AG04450 (cell line): ENCODE measurements at regions not wholly inside any gene's neighbourhood (a gene's known extent, or its start where the extent isn't known, plus 50 kb on each side); places are given as distances from the start of the nearest gene placed in this dataset.

Source experiments
- CTCF ChIA-PET: fragments of 300-600, 350-600 bp; formaldehyde crosslinking; extraction: SDS; loops from one replicate; lab custom pipeline; 2022; ENCODE audit warnings: antibody characterized with exemption, inconsistent platforms; lab: Charles Lee
- POLR2A ChIA-PET: fragments of 350-600 bp; formaldehyde crosslinking; extraction: SDS; loops from one replicate; lab custom pipeline; 2021; ENCODE audit warnings: antibody characterized with exemption, inconsistent platforms; lab: Yijun Ruan, JAX
- DNase-seq: peaks from one replicate; pipeline ENCODE4 v3.0.0-alpha.2; 2011; ENCODE audit warnings: low read depth, low spot score
- H3K27ac ChIP-seq: one replicate; pipeline ENCODE4 v1.5.1; 2012; ENCODE audit warnings: low read depth, low read length, control low read depth
- H3K27me3 ChIP-seq: one replicate; pipeline ENCODE4 v1.6.0; 2012; ENCODE audit warnings: low read length; ENCODE audit not compliant: control insufficient read depth, insufficient read depth
- H3K4me3 ChIP-seq: 2 replicates; pipeline ENCODE4 v1.5.1; 2011; ENCODE audit warnings: mild to moderate bottlenecking, low read depth, low read length, control low read depth
- H3K9me3 ChIP-seq: 2 replicates; pipeline ENCODE4 v1.5.1; 2012; ENCODE audit warnings: low read length; ENCODE audit not compliant: control insufficient read depth, insufficient read depth
- CTCF ChIP-seq: IDR thresholded peaks from 2 replicates; pipeline ENCODE4 v1.5.1; 2011; ENCODE audit warnings: low read depth, low read length, control low read depth, inconsistent platforms

DNA sequence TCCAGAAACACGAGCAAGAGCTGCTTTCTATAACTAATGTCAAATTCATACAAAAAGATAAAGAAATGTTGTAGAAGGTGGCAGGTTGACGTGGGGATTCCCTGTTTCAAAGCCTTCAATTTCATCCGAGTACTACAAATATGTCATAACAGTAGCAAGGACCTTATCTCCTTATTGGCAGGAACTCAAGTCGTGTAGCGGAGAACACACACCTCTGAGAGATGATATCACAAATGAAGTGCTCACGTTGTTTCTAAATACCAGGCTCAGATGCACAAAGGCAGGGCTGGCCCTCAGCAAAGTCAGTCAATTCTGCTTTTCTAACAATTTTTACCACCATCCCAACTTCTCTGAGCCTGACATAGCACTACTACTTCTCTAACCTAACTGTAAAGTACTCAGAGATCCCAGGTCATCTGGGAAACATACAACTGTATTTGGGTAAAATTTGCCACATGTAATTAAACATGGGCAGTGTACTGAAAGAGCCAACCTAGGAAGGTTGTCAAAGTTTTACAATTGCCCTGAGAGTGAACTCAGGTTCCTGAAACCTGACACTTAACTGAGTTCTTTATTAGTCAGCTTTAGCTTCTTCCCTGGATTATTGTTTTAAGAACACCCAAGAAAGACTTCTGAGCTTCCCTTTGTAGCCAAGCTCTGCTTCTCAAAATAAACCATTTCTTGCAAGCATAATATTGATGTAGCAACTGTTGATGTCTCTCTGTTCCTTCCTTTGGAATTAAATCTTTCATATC lies 813.7 kb upstream of the ACVR2A start:
- CTCF ChIA-PET: no interaction called here
- H3K27me3 ChIP-seq: no peaks in the 10 kb centered on the region

DNA sequence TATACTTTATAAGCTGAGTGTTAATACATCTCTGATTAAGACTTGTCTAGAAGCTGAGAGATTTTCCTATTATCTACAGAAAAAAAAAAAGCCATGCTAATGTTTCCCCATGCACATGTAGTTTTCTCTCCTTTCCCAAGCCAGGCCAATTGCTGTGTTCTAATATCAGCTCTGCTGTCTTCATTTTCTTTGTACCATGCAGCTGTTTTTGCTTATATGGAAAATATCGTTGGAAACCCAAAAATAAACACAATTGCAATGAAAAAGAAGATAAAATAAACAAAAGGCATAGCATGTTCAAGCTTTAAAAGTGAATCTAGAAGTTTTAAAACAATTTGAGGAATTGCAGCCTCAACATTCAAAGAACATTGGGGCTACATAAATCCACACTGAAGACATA lies 817.4 kb upstream of the ACVR2A start:
- POLR2A ChIA-PET: no interaction called here
- Histone ChIP-seq H3K4me3 (no peak overlapping the region), H3K27ac (no peak overlapping the region), H3K27me3 (no peaks in the 10 kb centered on the region), H3K9me3 (no peaks in the 10 kb centered on the region)
- TF ChIP-seq CTCF: no peak
- DNase-seq: no peak
- CTCF ChIA-PET: no interaction called here

More for the DNA sequence above, 813.7 kb upstream of the ACVR2A start:
- no peak for TF ChIP-seq CTCF
- H3K9me3 ChIP-seq: no peaks in the 10 kb centered on the region
- H3K4me3 ChIP-seq: no peak overlapping the region
- DNase-seq: no peak
- POLR2A ChIA-PET: no interaction called here
- H3K27ac ChIP-seq: no peak overlapping the region

GRCh38 chr2:147026664-147027295 lies 818.0 kb upstream of the ACVR2A start:
- Histone ChIP-seq H3K9me3 (no peaks in the 10 kb centered on the region), H3K27ac (no peak overlapping the region), H3K4me3 (no peak overlapping the region), H3K27me3 (no peaks in the 10 kb centered on the region)
- CTCF ChIA-PET: no interaction called here
- no peak for TF ChIP-seq CTCF
- no peak for DNase-seq
- POLR2A ChIA-PET: no interaction called here

GRCh38 chr2:147025646-147026585 lies 818.9 kb upstream of the ACVR2A start:
- no peaks in the 10 kb centered on the region for H3K9me3 ChIP-seq
- H3K27ac ChIP-seq: no peak overlapping the region
- ChIA-PET POLR2A (no interaction called here), CTCF (no interaction called here)
- TF ChIP-seq CTCF: no peak
- DNase-seq: no peak
- no peak overlapping the region for H3K4me3 ChIP-seq
- no peaks in the 10 kb centered on the region for H3K27me3 ChIP-seq

DNA sequence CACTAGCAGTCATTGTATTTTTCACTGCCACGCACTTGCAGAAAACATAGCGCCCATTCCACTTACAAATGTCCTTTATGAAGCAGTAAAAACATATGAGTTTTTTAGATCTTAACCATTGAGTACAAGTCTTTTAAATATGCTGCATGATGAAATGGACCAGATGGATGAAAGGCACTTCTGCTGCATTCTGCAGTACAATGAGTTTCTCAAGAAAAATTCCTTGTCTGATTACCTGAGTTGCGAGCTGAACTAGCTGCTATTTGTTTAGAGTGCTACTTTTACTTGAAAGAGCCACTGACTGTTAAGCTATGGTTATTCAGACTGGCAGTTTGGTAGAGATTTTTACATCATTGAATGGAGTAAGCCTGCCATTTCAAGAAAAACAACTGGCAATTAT lies 825.5 kb upstream of the ACVR2A start:
- ChIA-PET CTCF (no interaction called here), POLR2A (no interaction called here)
- no peak for DNase-seq
- no peaks in the 10 kb centered on the region for H3K27me3 ChIP-seq
- H3K4me3 ChIP-seq: no peak overlapping the region
- no peak for TF ChIP-seq CTCF
- no peak overlapping the region for H3K27ac ChIP-seq
- no peaks in the 10 kb centered on the region for H3K9me3 ChIP-seq
